ENCODE measurements at regions not wholly inside any gene's neighbourhood (a gene's known extent, or its start where the extent isn't known, plus 50 kb on each side); places are given as distances from the start of the nearest gene placed in this dataset.

- TF ChIP-seq RCOR2 (CRISPR knock-in tag; IDR thresholded peaks at IDR 0.05) (no peak), RBM39 (IDR thresholded peaks at IDR 0.05; ENCODE audit: low read depth, low read length, poor library complexity, severe bottlenecking) (peak; percentile 10)
- peaks cover 1 to 28% of the 10 kb centered on the region in 2 experiments for H3K27me3 ChIP-seq (ENCODE audit: control insufficient read depth in 1 of 2, insufficient read depth in 2 of 2, low read length in 2 of 2)
- no TSS peak for BruUV-seq (replicated peaks)
- H3K36me3 ChIP-seq (replicated peaks in 1 of 2; ENCODE audit: control insufficient read depth in 1 of 2, insufficient read depth in 2 of 2, low read length in 2 of 2), result no peaks in the 10 kb centered on the region
- WGBS (ENCODE audit: low lambda C conversion rate), result 25% methylated on average over 18 of the region's 18 CpGs
- H3K4me1 ChIP-seq (ENCODE audit: insufficient read depth, low read length), result peaks cover 43% of the 10 kb centered on the region
- in situ Hi-C loops (cut with HindIII; ENCODE audit: extremely low pct_ligation_motif_present, low pct_unique_long_range_greater_than_20kb), result loop anchor here (25.0 kb wide), 1 partner anchor 327 kb away; the partner anchor contains the start of gene FOXP2
- peak overlapping the region in 2 of 3 experiments; percentile 38 to 54; a peak in 4 of 6 replicates for H3K4me3 ChIP-seq (replicated peaks in 1 of 3; ENCODE audit: insufficient read depth in 1 of 3, low read depth in 2 of 3, low read length in 3 of 3)
- H2AFZ ChIP-seq (ENCODE audit: low read length), result no peak overlapping the region
- no peak overlapping the region for H3K9ac ChIP-seq (ENCODE audit: insufficient read depth, low read depth, low read length)
- H3K4me2 ChIP-seq (ENCODE audit: low read depth, low read length), result peak overlapping the region; percentile 59
- CTCF ChIA-PET (ENCODE audit: low intra/inter-chr PET ratio, low total read pairs), result no interaction called here
- H3K9me3 ChIP-seq (ENCODE audit: low read length), result no peaks in the 10 kb centered on the region
- POLR2A ChIA-PET, result no interaction called here
- no peaks in the 10 kb centered on the region for H3K79me2 ChIP-seq (ENCODE audit: insufficient read depth, low read length)
- intact Hi-C loops (cut with micrococcal nuclease; ENCODE audit: unreplicated experiment), result no loop called here
- ATAC-seq, result peak; percentile 25; the same call in 2 of the 3 replicates
- no peak for DNase-seq (ENCODE audit: low spot score)
- no peaks in the 10 kb centered on the region for H4K20me1 ChIP-seq (ENCODE audit: insufficient read depth, low read length)
- FAIRE-seq, result no peak
- H3K27ac ChIP-seq (ENCODE audit: extremely low read length, insufficient read depth, low read length), result no peak overlapping the region
Measured at GRCh38 chr7:114085313-114085591, 166.4 kb upstream of the PPP1R3A start.

- ChIA-PET POLR2A (no interaction called here), CTCF (ENCODE audit: low intra/inter-chr PET ratio, low total read pairs) (no interaction called here)
- FAIRE-seq, result no peak
- Histone ChIP-seq H3K27me3 (ENCODE audit: control insufficient read depth in 1 of 2, insufficient read depth in 2 of 2, low read length in 2 of 2) (peaks cover 1 to 28% of the 10 kb centered on the region in 2 experiments), H3K79me2 (ENCODE audit: insufficient read depth, low read length) (no peaks in the 10 kb centered on the region), H3K9ac (ENCODE audit: insufficient read depth, low read depth, low read length) (no peak overlapping the region), H3K36me3 (replicated peaks in 1 of 2; ENCODE audit: control insufficient read depth in 1 of 2, insufficient read depth in 2 of 2, low read length in 2 of 2) (no peaks in the 10 kb centered on the region), H2AFZ (ENCODE audit: low read length) (no peak overlapping the region), H4K20me1 (ENCODE audit: insufficient read depth, low read length) (no peaks in the 10 kb centered on the region), H3K27ac (ENCODE audit: extremely low read length, insufficient read depth, low read length) (no peak overlapping the region), H3K9me3 (ENCODE audit: low read length) (no peaks in the 10 kb centered on the region), H3K4me1 (ENCODE audit: insufficient read depth, low read length) (peaks cover 43% of the 10 kb centered on the region), H3K4me3 (replicated peaks in 1 of 3; ENCODE audit: insufficient read depth in 1 of 3, low read depth in 2 of 3, low read length in 3 of 3) (peak overlapping the region in 1 of 3 experiments; percentile 33; a peak in 1 of 6 replicates), H3K4me2 (ENCODE audit: low read depth, low read length) (peak overlapping the region; percentile 59)
- TF ChIP-seq KLF12 (CRISPR knock-in tag; IDR thresholded peaks at IDR 0.05; ENCODE audit: borderline replicate concordance) (no peak), RBFOX2 (IDR thresholded peaks at IDR 0.05; ENCODE audit: low read depth, low read length) (0 out of 2 replicates have a peak, but pooled peaks have one; percentile 18), ZNF350 (CRISPR knock-in tag; IDR thresholded peaks at IDR 0.05; ENCODE audit: borderline replicate concordance, low read depth) (no peak), RBM39 (IDR thresholded peaks at IDR 0.05; ENCODE audit: low read depth, low read length, poor library complexity, severe bottlenecking) (peak; percentile 20), MTF2 (CRISPR knock-in tag; IDR thresholded peaks at IDR 0.05; ENCODE audit: borderline replicate concordance) (0 out of 2 replicates have a peak, but pooled peaks have one; percentile 25), HNRNPLL (IDR thresholded peaks at IDR 0.05; ENCODE audit: low read depth, low read length, poor library complexity, severe bottlenecking) (peak; percentile 71), MAFG (CRISPR knock-in tag; IDR thresholded peaks at IDR 0.05) (0 out of 2 replicates have a peak, but pooled peaks have one; percentile 18)
- intact Hi-C loops (cut with micrococcal nuclease; ENCODE audit: unreplicated experiment), result no loop called here
- peak; percentile 34 for ATAC-seq
- in situ Hi-C loops (cut with HindIII; ENCODE audit: extremely low pct_ligation_motif_present, low pct_unique_long_range_greater_than_20kb), result loop anchor here (25.0 kb wide), 1 partner anchor 328 kb away; the partner anchor contains the start of gene FOXP2
- 55% methylated on average over 39 of the region's 64 CpGs for WGBS (ENCODE audit: low lambda C conversion rate)
- DNase-seq (ENCODE audit: low spot score), result no peak
- no TSS peak for BruUV-seq (replicated peaks)
Measured at GRCh38 chr7:114084472-114085312, 165.9 kb upstream of the PPP1R3A start.
